SU-DHL-6 (cell line): ENCODE measurements at regions not wholly inside any gene's neighbourhood (a gene's known extent, or its start where the extent isn't known, plus 50 kb on each side); places are given as distances from the start of the nearest gene placed in this dataset.

ENCODE experiments used
- CTCF ChIP-seq: fragments of 200-600 bp; sonication (generic); IDR thresholded peaks from one replicate; pipeline ENCODE4 v1.5.1; 2017; ENCODE audit warnings: antibody characterized with exemption, mild to moderate bottlenecking, low read length, moderate library complexity; ENCODE audit not compliant: insufficient read depth, poor library complexity, severe bottlenecking
- EZH2phosphoT487 ChIP-seq: fragments of 200-600 bp; sonication (generic), shearing (Covaris generic); conservative IDR thresholded peaks from 2 replicates; pipeline ENCODE4 v1.6.1; 2018; ENCODE audit warnings: mild to moderate bottlenecking, antibody characterized with exemption, low read length, moderate library complexity, mixed read lengths

DNA sequence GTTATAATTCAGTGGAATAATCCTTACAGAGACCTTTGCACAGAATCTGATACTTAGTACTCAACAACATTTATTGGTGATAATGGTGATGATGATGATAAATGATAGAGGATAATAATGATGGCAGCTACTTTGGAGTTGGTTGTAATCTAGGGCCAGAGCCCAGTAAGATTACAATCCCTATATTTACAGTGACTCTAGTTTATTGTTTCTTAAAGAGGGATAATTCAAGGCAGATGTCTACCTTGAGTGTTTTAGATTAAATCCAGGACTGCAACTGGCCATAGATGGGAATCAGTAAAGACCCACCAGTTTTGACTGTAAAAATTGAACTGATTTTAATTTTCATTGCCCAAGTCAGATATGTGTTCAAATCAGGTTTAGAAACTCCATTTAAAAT lies 813.9 kb upstream of the CNTNAP5 start:
- TF ChIP-seq CTCF, result no peak
- no peak for TF ChIP-seq EZH2phosphoT487
